HEK293 (cell line): ENCODE measurements at regions not wholly inside any gene's neighbourhood (a gene's known extent, or its start where the extent isn't known, plus 50 kb on each side); places are given as distances from the start of the nearest gene placed in this dataset.

Source experiments
- CTCF ChIA-PET: fragments of 350-600 bp; formaldehyde crosslinking; extraction: SDS; loops from one replicate; lab custom pipeline; 2021; ENCODE audit warnings: antibody characterized with exemption; lab: Yijun Ruan, JAX
- POLR2A ChIA-PET: fragments of 300-600 bp; formaldehyde crosslinking; extraction: SDS; loops from one replicate; lab custom pipeline; 2020; ENCODE audit warnings: antibody characterized with exemption, inconsistent platforms; lab: Yijun Ruan, JAX
- H3K27ac ChIP-seq: fragments of 200-500 bp; sonication (Bioruptor generic); 2 replicates; pipeline ENCODE4 v1.5.1; 2014; ENCODE audit warnings: low read depth, low read length, control low read depth, inconsistent platforms; ENCODE audit errors: extremely low read depth
- H3K36me3 ChIP-seq, 2 experiments: fragments of 200-500 bp in 1 of 2; sonication (Bioruptor generic) in 1 of 2; 1 replicate in 1 of 2; 2 replicates in 1 of 2; pipeline ENCODE4 v1.5.1; 2014 to 2017; ENCODE audit warnings: inconsistent platforms in 2 of 2, low read length in 2 of 2; ENCODE audit not compliant: control insufficient read depth in 2 of 2, insufficient read depth in 1 of 2
- H3K4me1 ChIP-seq: fragments of 200-500 bp; sonication (Bioruptor generic); 2 replicates; pipeline ENCODE4 v1.5.1; 2014; ENCODE audit warnings: mild to moderate bottlenecking, low read length, inconsistent platforms; ENCODE audit not compliant: control insufficient read depth, insufficient read depth
- H3K4me3 ChIP-seq: 2 replicates; pipeline ENCODE4 v1.5.1; 2011; ENCODE audit warnings: low read depth, mild to moderate bottlenecking, control low read depth, low read length, moderate library complexity
- H3K9me3 ChIP-seq: fragments of 200-500 bp; sonication (Bioruptor generic); 2 replicates; pipeline ENCODE4 v1.5.1; 2014; ENCODE audit warnings: low read depth, low read length, inconsistent platforms; ENCODE audit not compliant: control insufficient read depth, insufficient read depth
- BCL6B ChIP-seq: fragments of 450-650 bp; formaldehyde crosslinking; IDR thresholded peaks from 2 replicates; pipeline ENCODE4 v1.5.1; 2017; ENCODE audit warnings: missing biosample characterization, missing genetic modification characterization
- FEZF1 ChIP-seq: fragments of 450-650 bp; formaldehyde crosslinking; IDR thresholded peaks from 2 replicates; pipeline ENCODE4 v1.5.1; 2016; ENCODE audit warnings: missing biosample characterization, missing genetic modification characterization
- GLI4 ChIP-seq: fragments of 450-650 bp; formaldehyde crosslinking; IDR thresholded peaks from 2 replicates; pipeline ENCODE4 v1.5.1; 2016; ENCODE audit warnings: missing biosample characterization, missing genetic modification characterization
- HOXD13 ChIP-seq: sonication (generic); formaldehyde crosslinking; IDR thresholded peaks from 2 replicates; pipeline ENCODE4 v1.8.0; 2022; ENCODE audit warnings: missing genetic modification reagents, borderline replicate concordance
- MZF1 ChIP-seq: fragments of 450-650 bp; formaldehyde crosslinking; IDR thresholded peaks from 2 replicates; pipeline ENCODE4 v1.5.1; 2017; ENCODE audit warnings: missing biosample characterization, missing genetic modification characterization, borderline replicate concordance
- OVOL3 ChIP-seq: fragments of 450-650 bp; formaldehyde crosslinking; IDR thresholded peaks from 2 replicates; pipeline ENCODE4 v1.5.1; 2016; ENCODE audit warnings: missing biosample characterization, missing genetic modification characterization
- PRDM2 ChIP-seq: fragments of 450-650 bp; formaldehyde crosslinking; IDR thresholded peaks from 2 replicates; pipeline ENCODE4 v1.5.1; 2016; ENCODE audit warnings: missing biosample characterization, missing genetic modification characterization, borderline replicate concordance
- PRDM4 ChIP-seq: fragments of 450-650 bp; formaldehyde crosslinking; IDR thresholded peaks from 2 replicates; pipeline ENCODE4 v1.5.1; 2017; ENCODE audit warnings: missing biosample characterization, missing genetic modification characterization
- SCRT1 ChIP-seq: fragments of 450-650 bp; formaldehyde crosslinking; IDR thresholded peaks from 2 replicates; pipeline ENCODE4 v1.5.1; 2016; ENCODE audit warnings: missing biosample characterization, missing genetic modification characterization, borderline replicate concordance
- YY1 ChIP-seq: fragments of 450-650 bp; formaldehyde crosslinking; IDR thresholded peaks from 2 replicates; pipeline ENCODE4 v1.5.1; 2018; ENCODE audit warnings: missing biosample characterization, missing genetic modification characterization
- YY2 ChIP-seq: fragments of 450-650 bp; formaldehyde crosslinking; IDR thresholded peaks from 2 replicates; pipeline ENCODE4 v1.5.1; 2016; ENCODE audit warnings: missing biosample characterization, missing genetic modification characterization
- ZBTB17 ChIP-seq: fragments of 450-650 bp; formaldehyde crosslinking; IDR thresholded peaks from 2 replicates; pipeline ENCODE4 v1.5.1; 2016; ENCODE audit warnings: missing biosample characterization, missing genetic modification characterization
- ZNF132 ChIP-seq: fragments of 450-650 bp; formaldehyde crosslinking; IDR thresholded peaks from 2 replicates; pipeline ENCODE4 v1.5.1; 2017; ENCODE audit warnings: missing biosample characterization, missing genetic modification characterization, borderline replicate concordance
- ZNF18 ChIP-seq: fragments of 450-650 bp; formaldehyde crosslinking; IDR thresholded peaks from 2 replicates; pipeline ENCODE4 v1.5.1; 2016; ENCODE audit warnings: missing biosample characterization, missing genetic modification characterization
- ZNF23 ChIP-seq: fragments of 450-650 bp; formaldehyde crosslinking; IDR thresholded peaks from 2 replicates; pipeline ENCODE4 v1.5.1; 2016; ENCODE audit warnings: missing biosample characterization, missing genetic modification characterization, borderline replicate concordance
- ZNF274 ChIP-seq, 2 experiments: fragments of 200-500 bp in 1 of 2; fragments of 450-650 bp in 1 of 2; sonication (Bioruptor generic) in 1 of 2; formaldehyde crosslinking in 1 of 2; IDR thresholded peaks; 2 replicates each; pipeline versions ENCODE4 v1.5.1 to v1.6.1; 2014 to 2016; ENCODE audit warnings: borderline replicate concordance in 1 of 2, inconsistent platforms in 1 of 2, low read length in 1 of 2, missing biosample characterization in 1 of 2, missing genetic modification characterization in 1 of 2
- ZNF335 ChIP-seq: fragments of 450-650 bp; formaldehyde crosslinking; conservative IDR thresholded peaks from 2 replicates; pipeline ENCODE4 v1.5.1; 2016; ENCODE audit warnings: missing biosample characterization, missing genetic modification characterization
- ZNF544 ChIP-seq: fragments of 450-650 bp; formaldehyde crosslinking; IDR thresholded peaks from 2 replicates; pipeline ENCODE4 v1.5.0; 2017; ENCODE audit warnings: missing biosample characterization, missing genetic modification characterization
- ZNF571 ChIP-seq: fragments of 450-650 bp; formaldehyde crosslinking; IDR thresholded peaks from 2 replicates; pipeline ENCODE4 v1.5.0; 2017; ENCODE audit warnings: missing biosample characterization, missing genetic modification characterization
- ZNF660 ChIP-seq: fragments of 450-650 bp; IDR thresholded peaks from 2 replicates; pipeline ENCODE4 v1.5.1; 2018; ENCODE audit warnings: missing biosample characterization, mild to moderate bottlenecking, missing genetic modification characterization
- ZNF677 ChIP-seq: fragments of 450-650 bp; IDR thresholded peaks from 2 replicates; pipeline ENCODE4 v1.5.0; 2018; ENCODE audit warnings: missing biosample characterization, mild to moderate bottlenecking, missing genetic modification characterization, moderate library complexity
- ZNF76 ChIP-seq: fragments of 450-650 bp; formaldehyde crosslinking; IDR thresholded peaks from 2 replicates; pipeline ENCODE4; 2016; ENCODE audit warnings: low read depth, missing biosample characterization, missing genetic modification characterization, borderline replicate concordance
- ZNF768 ChIP-seq: fragments of 450-650 bp; formaldehyde crosslinking; IDR thresholded peaks from 2 replicates; pipeline ENCODE4 v1.5.1; 2018; ENCODE audit warnings: missing biosample characterization, mild to moderate bottlenecking, missing genetic modification characterization
- ZSCAN23 ChIP-seq: fragments of 450-650 bp; formaldehyde crosslinking; IDR thresholded peaks from 2 replicates; pipeline ENCODE4 v1.5.1; 2016; ENCODE audit warnings: missing biosample characterization, missing genetic modification characterization

- Histone ChIP-seq H3K27ac (no peak overlapping the region), H3K4me3 (no peak overlapping the region), H3K36me3 (no peaks in the 10 kb centered on the region), H3K4me1 (peaks cover 2% of the 10 kb centered on the region; the same call in 1 of the 2 replicates), H3K9me3 (no peaks in the 10 kb centered on the region)
- TF ChIP-seq SCRT1 (tag by site-specific recombination) = no peak
- TF ChIP-seq ZNF76 = no peak
- no peak for TF ChIP-seq ZNF132 (tag by site-specific recombination)
- TF ChIP-seq ZNF677 (tag by site-specific recombination) = no peak
- TF ChIP-seq ZNF660 (tag by site-specific recombination) = no peak
- TF ChIP-seq ZNF768 (tag by site-specific recombination) = no peak
- no peak for TF ChIP-seq PRDM2 (tag by site-specific recombination)
- no peak for TF ChIP-seq YY1
- TF ChIP-seq HOXD13 = no peak
- no peak for TF ChIP-seq OVOL3 (tag by site-specific recombination)
- TF ChIP-seq GLI4 (tag by site-specific recombination) = no peak
- no peak for TF ChIP-seq PRDM4 (tag by site-specific recombination)
- CTCF ChIA-PET = interaction anchor here (0.6 to 1.4 kb wide), 4 partner anchors 9 to 820 kb away, joined by 3 to 4 read pairs (median 3); no protein-coding TSS in a partner anchor
- POLR2A ChIA-PET = no interaction called here
These were observed 182.4 kb upstream of the CDK1 start for GRCh38 chr10:60595852-60596251.

- no peak overlapping the region for H3K4me3 ChIP-seq
- no peaks in the 10 kb centered on the region for H3K36me3 ChIP-seq
- ChIA-PET POLR2A (no interaction called here), CTCF (interaction anchor here (0.6 to 1.4 kb wide), 3 partner anchors 10 to 161 kb away, joined by 3 read pairs; no protein-coding TSS in a partner anchor)
- TF ChIP-seq ZSCAN23 (no peak), ZBTB17 (tag by site-specific recombination) (peak; percentile 36; the same call in 1 of the 2 replicates), MZF1 (tag by site-specific recombination) (no peak), YY2 (no peak), BCL6B (tag by site-specific recombination) (no peak), ZNF23 (tag by site-specific recombination) (no peak), ZNF132 (tag by site-specific recombination) (no peak), ZNF571 (no peak), ZNF18 (no peak), ZNF274 (IDR thresholded peaks at IDR 0.05; ENCODE audit: low read length) (no peak), ZNF274 (tag by site-specific recombination; IDR thresholded peaks at IDR 0.05; ENCODE audit: borderline replicate concordance) (no peak), ZNF544 (tag by site-specific recombination) (no peak), FEZF1 (0 out of 2 replicates have a peak, but pooled peaks have one; percentile 10), ZNF335 (tag by site-specific recombination) (0 out of 2 replicates have a peak, but pooled peaks have one; percentile 34)
- H3K9me3 ChIP-seq = no peaks in the 10 kb centered on the region
- peaks cover 2% of the 10 kb centered on the region; the same call in 1 of the 2 replicates for H3K4me1 ChIP-seq
- no peak overlapping the region for H3K27ac ChIP-seq
These were observed 183.7 kb upstream of the CDK1 start for GRCh38 chr10:60594476-60595051.
